GM21723 (cell line): ENCODE measurements at regions not wholly inside any gene's neighbourhood (a gene's known extent, or its start where the extent isn't known, plus 50 kb on each side); places are given as distances from the start of the nearest gene placed in this dataset.

Experiments
- ATAC-seq: cut with Tn5 transposase; IDR thresholded peaks from one replicate; pipeline ENCODE4 v1.9.1; 2021; ENCODE audit warnings: mild to moderate bottlenecking, moderate library complexity; ENCODE audit not compliant: unreplicated experiment

DNA sequence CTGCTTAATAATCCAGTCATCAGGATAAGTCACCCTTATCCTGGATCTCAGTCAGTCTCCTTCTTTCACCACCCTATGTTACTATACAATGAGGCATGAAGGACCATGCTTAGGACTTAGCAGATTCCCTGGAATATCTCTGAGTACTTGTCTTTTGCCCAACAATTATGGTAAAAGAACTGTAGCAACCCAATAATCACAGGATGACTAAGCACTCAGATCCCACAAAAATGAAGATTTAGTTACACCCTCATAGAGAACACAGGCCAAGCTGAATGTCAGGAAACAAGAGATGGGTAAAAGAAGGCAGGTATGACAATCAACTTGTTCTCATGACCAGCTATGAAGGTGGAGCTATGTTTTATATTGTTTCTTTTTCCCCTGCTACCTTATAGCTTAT is 91.4 kb downstream of the EDN1 start:
- ATAC-seq = no peak

DNA sequence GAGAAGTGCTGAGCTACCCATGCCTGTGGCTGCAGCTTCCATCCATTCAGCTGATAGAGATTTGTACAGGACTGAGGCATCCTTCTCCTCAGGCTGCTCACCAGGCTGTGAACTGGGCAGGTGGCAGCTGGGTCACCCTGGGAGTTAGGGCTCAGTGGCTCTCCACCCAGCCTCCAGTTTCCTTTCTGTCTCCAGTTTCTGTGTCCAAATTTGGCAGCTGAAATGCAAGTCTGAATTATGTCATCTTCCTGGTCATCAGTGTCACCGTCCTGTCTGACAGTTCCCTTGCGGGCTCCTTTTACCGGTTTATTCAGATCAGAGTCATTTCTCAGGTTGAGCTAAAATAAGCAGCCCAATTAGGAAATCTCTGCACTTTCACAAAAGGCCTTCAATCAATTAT is 93.3 kb downstream of the EDN1 start:
- no peak for ATAC-seq

DNA sequence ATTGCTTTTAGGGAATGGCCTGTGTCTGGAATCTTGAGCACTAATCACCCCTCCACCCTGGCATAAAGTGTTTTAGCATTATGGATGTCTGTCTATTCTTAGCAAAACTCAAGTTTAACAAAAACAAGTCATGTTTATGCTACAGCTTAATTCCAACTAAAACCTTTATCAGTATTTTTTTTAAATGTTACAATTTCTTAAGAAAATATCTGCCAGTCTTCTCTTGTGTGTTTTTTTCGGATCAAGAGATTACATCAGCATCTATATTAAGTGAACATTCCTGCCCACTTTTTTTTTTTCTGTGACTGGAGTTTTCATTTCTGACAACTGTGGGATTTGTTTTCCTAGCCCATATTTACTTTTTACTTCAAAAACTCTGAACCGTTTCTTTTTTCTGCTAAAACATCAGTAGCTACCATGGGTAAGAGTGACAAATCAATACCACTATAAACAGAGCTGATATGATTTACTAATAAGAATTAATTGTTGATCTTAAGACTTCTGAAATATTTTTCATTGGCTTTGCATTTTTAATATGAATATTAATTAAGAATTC is 94.3 kb downstream of the EDN1 start:
- ATAC-seq = no peak

DNA sequence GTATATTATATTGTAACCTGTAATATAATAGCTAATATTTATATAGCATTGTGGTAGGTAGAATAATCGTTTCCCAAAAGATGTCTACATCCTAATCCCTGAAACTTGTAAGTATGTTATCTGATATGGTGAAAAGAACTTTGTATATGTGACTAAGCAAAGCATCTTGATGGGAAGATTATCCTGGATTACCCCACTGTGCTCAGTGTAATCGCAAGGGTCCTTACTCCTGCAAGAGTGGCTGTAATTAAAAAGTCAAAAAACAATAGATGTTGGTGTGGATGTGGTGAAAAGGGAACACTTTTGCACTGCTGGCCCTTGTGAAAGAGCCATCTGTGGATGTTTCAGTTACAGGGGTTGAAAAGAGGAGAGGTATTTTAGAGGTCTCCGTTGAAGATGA is 95.2 kb downstream of the EDN1 start:
- no peak for ATAC-seq

DNA sequence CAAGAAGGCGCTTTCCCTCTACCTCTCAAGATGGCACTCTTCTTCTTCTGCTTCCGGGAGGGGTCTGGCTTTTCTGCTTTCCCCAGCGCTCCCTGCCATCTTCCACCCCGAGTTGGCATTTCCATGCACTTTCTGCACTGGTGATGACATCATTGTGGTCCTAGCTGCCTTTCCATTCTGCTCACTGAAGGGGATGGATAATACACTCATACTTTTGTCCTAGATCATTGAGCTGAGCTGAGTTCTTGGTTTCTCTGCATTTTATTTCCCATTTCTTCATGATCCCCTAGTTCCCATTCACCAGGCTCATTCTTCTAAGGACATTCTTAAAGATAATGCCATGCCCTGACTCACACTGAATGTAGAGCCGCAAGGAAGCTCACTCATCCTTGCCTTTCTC is 96.7 kb downstream of the EDN1 start:
- ATAC-seq = no peak

DNA sequence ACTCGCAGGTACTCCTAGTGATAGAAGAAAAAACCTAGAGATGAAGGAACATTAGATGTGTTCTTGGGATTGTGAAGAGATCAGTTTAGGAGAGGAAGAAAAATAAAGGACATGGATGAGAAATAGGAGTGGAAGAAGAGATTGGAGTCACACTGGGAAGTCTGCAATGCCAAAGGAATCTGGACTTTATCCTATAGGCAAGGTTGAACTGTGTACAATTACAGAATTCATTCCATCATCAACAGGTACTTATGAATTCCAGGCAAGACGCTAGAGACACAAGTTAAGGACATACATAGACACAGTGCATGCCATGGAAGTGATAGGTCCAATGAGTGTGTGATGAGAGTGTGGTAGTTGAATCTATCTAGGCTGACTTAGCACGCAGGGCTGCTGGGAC is 101.3 kb downstream of the EDN1 start:
- no peak for ATAC-seq

DNA sequence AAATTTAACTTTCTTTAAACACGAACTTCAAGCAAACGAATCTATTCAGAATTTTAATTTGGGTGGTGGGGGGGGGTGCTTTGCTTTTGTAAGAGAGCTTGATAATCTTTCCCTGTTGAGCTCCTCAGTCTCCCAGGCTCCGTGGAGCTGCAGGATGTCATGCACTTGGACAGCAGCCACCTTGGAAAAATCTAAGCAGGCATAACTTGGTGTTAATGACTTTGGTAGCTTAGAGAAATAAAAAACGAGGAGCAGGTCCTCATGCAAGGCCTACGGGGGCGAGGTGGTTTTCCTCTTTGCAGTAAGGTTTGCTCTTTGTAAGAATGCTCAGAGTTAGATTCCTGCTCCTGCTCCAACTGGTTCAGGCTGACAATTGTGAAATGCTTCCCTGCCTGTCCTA is 102.3 kb downstream of the EDN1 start:
- no peak for ATAC-seq

DNA sequence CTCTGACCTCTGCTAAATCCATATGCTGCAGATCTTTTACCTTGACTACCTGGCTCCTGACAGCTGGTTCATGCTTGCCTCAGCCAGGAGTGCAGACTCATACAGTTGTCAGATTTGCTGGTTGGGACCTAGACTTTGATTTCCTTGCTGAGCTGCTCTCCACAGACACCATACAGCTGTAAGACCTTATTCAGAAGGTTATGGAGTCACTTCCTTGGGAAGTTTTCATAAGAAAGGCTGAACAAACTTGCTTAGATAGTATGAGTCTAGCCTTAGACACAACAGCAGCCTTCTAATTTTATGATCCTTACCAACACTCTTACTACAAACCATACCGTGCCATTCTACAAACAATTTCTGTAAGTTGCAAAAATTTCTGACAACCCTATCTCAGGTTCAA is 102.9 kb downstream of the EDN1 start:
- ATAC-seq = no peak

DNA sequence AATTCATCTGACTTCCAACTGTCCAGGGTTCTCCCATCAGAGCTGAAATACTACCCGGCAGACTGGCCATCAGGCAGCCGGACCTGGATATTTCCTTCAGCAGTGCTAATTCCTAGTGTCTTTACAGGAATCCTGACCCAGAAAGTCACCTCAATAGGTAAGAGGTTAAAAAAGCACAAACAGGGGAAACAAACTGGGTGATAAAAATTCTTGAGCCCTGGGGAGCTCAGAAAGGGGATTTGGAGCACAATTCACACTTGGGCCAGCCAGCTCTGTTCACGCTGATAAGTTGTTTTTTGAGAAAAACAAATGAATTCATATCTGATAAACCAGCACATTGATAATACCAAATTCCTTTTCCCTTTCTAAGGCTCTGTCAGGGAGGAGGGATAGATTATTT is 104.0 kb downstream of the EDN1 start:
- ATAC-seq = no peak

DNA sequence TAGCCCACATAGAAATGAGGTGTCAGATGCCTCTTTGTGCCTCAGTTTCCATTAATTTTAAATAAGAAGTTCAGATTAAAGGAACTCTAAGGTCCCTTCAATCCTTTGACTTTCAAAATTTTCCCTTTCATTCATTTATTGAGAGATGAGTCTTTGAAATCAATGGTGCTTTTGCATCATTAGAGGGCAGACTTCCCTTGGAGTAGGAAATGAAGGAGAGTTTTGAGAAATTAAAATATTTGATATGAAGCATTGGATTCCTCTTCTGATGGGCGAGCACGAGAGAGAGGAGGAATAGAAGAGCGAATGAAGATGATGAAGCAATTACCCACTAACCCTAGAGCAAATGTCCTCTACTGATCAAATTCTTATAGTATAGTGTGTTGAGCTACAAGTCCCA is 105.7 kb downstream of the EDN1 start:
- no peak for ATAC-seq

DNA sequence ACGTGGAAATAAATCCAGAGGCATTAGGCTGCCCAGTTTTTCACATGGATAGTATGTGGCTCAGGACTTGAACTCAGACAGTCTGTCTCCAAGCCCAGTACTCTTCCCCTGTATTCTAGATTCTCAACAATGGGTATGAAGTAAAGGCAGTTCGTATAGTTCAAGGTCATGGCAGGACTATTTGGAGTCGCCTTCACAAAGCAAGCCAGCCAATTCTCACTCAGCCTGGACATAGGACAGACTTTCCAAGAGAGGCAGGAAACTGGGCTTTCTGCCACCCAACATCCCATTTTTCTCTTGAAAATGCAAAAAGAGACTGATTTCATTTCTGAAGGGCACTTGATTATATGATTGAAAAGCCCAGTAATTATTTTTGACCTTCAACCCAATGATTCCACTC is 111.0 kb downstream of the EDN1 start:
- ATAC-seq = no peak

DNA sequence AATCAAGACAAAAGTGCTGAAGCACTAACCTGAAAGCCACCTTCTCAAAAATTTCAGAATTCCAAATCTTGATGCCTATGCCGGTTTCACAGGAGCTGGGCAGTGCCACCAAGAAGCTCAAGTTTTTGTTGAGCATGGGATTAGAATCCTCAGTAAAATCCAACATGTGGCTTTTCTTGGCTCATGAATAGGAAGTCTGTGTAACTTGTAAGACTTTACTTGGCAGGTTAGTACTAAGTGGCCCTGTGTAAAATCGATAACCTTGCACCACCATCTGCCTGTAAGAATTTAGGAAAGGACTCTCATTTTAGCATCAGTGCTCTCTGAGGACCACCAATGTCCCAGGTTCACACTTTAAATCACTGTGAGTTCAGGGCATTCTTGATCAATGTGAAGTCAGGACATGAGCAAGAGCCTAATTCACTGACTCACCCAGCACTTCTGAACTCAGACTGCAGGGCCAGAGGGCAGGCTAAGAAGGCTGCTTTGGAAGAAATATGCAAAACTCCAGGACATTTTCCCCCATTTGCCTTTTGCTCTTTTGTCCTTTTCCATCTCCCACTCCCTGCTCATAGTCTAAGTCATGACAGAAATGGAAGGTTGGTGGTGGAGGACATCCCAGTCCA is 113.2 kb downstream of the EDN1 start:
- no peak for ATAC-seq

DNA sequence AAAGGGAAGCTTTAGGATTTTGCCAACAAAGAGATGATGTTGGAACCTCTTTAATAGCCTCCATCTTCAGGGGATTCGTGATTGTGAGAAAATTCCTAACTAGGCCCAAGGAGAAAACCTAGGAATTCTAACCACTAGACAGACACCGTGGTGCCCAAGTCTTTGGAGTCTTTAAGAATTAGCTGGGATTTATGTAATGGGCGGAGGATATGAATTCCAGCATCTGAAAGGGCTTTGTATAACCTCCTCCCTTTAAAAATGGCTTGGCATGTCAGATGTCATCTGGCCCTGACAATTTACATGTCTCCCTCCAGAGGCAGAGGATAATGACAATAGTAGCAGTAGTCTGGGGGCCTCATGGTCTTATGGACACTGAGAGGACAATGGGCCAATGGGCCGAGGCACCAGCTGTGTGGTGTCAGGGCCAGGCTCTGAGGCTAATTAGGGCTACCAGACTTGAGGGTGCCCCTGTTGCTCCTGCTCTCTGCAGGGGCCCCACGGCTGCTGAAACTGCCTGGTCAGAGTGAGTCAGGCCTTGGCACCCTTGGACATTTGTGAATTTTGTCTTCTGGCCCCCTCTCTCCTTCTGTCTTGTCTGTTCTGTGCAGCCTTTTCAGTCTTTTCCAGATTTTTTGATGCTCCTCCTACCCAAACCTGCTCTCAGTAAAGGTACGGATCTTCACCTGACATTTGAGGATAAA is 113.9 kb downstream of the EDN1 start:
- ATAC-seq = no peak

DNA sequence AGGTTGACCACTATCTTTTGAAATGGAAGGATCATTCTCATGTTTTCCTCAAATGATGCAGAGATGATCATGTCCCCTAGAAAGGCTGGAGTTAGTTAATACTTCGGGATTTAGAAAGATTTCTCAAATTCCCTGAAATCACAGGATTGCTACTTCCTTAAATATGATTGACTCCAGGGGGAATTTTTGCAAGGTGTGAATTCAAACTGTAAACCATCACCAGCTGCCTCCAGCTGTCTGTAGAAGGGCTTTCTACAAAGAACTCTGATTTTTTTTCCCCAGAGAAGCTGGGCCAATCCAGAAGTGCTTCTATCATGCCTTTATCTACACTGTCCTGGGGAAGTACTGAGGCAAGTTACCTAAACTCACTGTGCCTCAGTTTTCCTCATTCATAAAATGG is 114.5 kb downstream of the EDN1 start:
- no peak for ATAC-seq

DNA sequence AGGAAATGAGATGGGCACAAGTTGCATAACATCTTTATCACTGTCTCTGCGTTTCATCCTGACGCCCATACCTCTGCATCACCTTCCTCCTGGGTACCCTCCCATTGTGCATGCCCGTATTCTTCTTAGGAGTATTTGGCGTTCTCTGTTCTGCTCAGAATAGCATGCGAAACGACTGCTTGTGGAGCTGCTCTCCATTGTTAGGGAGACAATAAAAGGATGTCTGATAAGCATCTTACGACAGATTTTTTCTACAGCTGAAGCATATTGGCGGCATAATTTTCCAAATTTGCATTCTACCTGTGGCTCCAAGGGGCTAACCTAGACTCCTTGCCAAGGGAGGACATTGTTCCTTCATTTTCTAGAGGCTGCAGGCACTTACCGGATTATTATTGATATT is 118.6 kb downstream of the EDN1 start:
- no peak for ATAC-seq

DNA sequence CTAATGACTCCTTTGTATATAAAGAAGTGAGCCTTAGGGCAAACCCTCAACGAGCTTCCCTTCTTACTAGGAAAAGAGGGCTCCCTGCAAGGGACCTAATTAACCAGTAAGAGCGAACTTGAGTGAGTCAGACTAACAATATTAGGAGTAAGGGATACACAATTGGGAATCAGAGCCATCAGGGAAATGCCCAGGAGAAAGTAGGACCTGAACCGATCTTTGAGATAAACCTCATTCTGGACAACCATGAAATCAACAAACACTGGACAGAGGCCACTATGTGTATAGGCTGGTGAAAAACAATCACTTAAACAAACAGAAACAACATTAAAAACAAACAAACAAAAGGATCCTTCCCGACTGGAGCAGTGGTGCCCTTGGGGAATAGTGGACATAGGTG is 120.8 kb downstream of the EDN1 start:
- no peak for ATAC-seq

DNA sequence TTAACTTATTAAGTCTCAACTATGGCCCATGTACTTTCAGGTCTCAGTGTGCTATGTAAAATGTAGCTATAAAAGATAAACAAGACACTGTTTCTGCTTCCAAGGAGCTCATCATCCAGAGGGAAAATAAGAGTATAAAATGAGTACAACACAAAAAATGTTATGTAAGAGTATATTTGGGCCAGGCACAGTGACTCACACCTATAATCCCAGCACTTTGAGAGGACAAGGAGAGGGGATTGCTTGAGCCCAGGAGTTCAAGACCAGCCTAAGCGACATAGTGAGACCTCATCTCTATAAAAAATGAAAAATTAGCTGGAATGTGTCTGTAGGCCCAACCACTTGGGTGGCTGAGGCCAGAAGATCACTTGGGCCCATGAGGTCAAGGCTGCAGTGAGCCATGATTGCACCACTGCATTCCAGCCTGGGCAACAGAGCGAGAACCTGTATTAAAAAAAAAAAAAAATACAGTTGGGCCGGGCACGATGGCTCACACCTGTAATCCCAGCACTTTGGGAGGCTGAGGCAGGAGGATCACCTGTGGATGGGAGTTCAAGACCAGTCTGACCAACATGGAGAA is 124.0 kb downstream of the EDN1 start:
- ATAC-seq = no peak

DNA sequence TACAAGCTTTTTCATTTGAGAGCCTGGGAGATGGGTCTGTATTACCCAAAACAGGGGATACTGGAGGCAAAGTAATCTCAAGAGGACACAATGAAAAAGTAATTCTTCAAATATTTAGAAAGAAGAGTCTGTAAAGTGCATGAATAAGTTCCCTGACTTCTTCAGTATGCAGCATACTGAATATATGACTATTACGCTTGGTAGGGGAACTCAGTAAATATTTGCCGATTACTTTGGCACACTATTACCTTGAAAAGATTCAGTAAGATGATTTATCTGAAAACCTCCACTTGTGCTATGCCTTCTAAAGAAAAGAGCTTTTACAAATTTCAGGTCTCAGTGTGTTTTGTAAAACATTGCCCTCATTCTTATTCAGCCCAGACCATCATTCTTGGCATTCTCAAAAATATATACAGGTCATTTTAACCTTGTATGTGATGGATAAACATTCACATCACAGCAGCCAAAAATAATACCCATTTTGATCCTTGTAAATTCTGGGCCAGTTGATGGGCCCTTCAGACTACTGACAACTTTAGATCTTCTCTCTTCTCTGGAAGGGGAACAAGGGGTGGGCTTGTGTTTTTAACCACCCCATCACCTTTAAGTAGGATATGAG is 125.9 kb downstream of the EDN1 start:
- no peak for ATAC-seq

DNA sequence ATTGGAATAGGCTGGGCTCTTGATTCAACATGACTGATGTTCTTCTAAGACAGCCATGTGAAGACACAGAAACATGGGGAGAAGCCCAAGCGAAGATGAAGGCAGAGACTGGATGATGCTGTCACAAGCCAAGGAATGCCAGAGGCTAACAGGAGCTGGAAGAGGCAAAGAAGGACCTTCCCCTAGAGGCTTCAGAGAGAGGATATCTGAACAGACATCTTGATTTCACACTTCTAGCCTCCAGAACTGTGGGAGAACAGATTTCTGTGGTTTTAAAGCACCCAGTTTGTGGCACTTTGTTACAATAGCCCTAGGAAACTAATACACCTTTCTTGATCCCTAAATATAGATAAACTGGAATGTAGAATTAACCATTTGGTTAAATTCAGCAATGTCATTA is 127.0 kb downstream of the EDN1 start:
- ATAC-seq = no peak

DNA sequence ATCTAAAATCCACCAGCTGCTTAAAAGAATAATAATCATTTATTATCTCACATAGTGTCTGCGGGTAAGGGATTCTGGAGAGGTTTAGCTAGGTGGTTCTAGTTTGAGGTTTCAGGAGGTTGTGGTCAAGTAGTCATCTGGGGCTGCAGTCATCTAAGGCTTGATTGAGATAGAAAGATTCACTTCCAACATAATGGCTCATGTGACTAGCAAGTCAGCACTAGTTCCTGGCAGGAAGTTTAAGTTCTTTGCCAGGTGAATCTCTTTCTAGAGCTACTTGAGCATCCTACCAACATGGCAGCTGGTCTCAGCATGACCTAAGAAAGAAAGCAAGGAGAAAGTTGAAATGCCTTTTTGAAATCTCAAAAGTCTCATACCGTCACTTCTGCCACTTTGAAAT is 128.8 kb downstream of the EDN1 start:
- no peak for ATAC-seq

DNA sequence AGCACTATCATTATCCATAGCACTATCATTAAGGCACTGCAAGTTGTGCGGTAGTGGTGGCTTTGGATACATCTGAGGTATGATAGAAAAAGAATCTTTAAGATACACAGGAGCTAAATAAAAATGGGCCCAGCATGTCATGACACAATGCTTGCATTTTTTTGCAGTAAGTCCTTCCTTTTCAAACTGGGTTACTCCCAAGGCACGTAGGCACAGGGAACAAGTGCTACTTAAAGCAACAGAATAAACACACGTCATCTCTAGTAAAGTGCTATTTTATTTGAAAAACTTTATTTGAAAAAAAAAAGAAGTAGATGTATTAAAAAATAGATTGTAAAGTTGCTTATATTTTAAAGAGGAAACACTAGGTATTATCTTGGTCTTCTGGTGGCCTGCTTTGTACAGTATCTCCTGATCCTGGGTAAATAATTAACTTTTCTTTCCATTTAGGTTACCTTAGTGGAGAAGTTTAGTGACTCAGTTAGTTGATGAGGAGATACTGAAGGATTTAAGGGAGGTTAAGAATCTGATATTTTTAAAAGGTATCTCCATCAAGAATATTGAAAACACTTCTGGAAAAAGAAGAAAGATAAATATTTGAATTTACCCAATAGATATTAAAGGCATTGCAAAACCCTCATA is 129.6 kb downstream of the EDN1 start:
- no peak for ATAC-seq
